ENCODE measurements at regions not wholly inside any gene's neighbourhood (a gene's known extent, or its start where the extent isn't known, plus 50 kb on each side); places are given as distances from the start of the nearest gene placed in this dataset.

DNA sequence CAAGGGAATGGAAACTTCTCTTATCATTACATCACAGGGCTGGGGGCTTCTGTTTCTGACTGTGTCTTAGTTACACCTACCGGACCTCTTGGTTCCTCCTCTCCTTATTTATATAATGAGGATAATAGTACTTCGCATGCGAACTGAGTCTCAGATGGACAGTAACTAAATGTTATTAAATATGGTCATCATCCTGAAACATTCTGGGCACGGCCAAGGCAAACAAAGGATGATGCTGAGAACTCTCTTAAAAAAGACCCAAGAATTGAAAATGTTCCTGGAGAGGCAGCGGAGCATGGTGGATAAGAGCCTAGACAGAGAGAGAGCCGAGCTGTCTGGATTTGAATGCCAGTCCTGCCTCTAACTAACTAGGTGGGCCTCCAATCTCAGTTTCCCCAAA lies 119.8 kb upstream of the SASH1 start:
- no peak for DNase-seq

DNA sequence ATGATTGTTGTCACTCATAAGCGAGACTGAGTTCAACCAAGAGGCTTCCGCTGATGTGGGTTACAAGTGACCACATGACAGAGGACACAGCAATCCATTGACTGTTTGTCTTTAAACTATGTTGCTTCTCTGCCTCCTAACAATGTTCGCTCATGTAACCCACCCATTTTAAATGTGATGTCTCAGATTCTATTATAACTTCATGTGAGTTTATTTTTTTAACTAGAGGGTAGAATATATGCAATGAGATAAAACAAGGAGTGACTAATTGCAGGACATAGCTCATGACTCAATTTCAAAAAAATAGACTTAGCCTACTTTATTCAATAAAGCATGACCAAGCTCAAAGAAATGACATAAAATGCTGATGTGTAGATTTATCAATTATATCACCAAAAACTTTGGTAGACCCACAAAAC lies 119.2 kb upstream of the SASH1 start:
- no peak for DNase-seq

DNA sequence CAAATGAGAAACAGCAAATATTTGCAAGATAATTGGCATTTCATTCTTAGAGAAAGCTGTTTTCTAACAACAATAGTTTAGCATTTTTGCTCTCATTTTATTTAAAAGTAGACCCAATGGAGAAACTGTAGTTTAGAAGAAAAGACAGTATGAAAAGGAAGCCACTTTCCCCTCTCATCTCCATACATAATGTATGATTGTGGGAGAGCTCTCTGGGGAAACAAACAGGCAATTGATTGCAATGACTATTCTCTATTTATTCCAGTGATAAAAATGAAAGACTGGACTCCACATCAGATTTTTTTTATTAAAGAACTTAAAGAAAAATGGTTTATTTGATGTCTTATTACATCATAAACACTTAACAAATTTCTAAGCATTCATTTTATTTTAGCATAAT lies 116.8 kb upstream of the SASH1 start:
- no peak for DNase-seq

DNA sequence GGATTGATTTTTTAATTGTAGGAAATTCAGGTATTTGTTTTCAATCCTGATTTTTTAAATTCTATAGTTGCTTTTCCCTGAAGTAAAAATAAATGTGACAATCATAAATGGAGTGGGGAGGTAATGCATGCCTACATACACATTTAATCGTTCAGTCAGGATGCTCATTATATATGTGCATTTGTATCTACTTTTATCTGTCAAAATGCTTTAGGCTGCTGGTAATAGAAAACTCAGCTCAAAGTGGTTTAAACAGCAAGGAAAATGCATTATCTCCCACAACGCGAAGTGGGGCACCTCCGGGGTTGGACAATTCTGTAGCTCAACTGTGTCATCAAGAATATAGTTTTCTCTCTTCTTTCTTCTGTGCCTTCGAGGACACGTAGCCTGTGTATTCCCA lies 116.4 kb upstream of the SASH1 start:
- no peak for DNase-seq

DNA sequence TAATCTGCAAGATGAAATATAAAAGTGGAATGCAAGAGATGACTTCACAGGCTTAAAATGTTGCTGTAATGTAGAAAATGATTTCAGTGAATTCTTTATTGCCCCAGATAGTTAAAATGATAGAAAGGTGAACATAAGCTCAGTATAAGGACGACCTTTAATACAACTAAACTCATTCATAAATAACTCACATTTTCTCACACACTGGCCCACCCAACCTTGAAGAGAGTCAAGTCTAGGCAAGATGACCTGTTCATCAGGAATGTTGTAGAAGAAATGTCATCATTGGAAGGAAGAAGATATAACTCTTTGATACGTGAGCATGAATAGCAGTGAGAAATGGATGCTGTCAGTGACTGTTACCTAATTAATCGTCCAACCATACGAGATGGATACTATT lies 111.1 kb upstream of the SASH1 start:
- no peak for DNase-seq

DNA sequence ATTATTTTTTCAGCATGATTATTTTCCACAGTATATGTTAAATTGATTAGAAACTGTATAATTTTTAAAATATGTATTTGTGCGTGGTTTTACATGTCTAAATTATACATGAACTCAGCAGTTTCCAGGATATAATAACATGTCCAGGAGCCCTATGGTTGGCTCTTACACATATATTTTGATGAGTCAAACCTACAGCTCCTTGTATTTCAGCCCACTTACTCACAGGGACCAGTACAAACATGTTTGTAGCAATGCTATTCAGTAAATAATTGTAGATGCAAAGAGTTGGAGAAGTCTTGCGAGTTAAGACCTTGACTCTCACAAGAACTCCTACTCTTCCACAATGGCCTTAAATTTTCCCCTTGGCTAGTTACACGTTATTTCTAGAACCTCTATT lies 107.2 kb upstream of the SASH1 start:
- no peak for DNase-seq

DNA sequence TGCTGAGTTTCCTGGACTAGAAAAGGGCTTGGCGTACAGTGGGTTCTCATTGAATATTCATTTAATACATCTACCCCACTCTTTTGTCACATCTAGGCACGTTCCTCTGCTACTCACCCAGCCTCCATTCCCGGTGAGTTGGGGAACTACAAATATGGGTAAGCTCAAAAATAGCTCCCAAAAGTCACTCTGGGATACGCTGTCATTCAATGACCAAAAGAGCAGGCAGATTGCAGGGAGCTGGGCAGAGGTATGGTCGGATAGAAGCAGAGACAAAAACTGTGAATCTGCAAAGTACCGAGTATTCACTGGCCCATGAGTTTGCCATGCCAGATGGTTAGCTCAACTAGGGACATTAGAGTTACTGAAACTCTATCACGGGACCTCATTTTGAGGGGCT lies 103.9 kb upstream of the SASH1 start:
- DNase-seq = no peak

DNA sequence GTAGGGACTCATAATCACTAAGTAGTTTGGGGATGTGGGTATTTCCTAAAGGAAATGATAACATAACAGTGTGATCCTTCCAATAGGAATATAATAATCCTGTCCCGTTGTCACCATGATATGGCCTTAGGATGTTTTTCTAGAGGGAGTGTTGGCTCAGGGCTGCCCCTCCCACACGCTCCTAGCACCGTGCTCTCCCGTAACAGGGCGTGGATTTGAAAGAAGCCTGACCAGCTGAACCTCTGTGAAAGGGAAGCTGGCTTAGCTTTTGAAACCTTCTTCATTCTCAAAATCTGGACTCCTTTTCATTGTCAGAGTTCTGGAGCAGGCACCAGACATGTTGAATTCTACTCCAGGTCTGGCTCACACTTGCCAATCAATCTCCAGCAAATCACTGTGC lies 103.4 kb upstream of the SASH1 start:
- no peak for DNase-seq

DNA sequence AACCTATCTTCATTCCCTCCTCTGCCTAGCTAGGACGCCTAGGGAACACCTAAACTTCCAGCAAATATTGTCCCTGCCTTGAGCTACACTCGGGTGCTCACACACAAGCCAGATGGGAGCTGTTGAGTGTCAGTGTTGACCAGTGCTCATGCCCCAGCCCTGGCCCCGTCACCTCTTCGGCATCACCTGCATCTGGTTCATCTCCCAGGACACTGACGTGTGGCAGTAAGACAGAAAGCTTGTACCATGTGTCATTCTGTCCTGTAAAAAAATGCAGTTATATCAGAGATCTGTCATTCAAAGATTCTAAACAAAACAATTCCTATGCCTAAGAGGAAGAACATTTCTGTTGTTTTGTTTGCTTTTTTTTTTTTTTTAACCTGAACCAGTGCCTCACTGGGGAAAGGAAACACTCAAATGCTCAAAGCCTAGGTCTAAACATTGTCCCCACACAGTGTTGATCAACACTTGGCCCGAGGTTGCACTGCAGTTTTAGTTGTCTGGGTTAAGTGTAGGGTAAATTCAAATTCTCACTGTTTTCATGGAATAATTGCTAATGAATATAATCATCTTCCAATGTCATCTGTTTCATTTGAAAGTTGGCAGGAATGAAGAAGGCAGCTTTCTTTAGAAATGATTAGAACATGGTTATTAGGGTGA lies 102.7 kb upstream of the SASH1 start:
- DNase-seq = no peak

DNA sequence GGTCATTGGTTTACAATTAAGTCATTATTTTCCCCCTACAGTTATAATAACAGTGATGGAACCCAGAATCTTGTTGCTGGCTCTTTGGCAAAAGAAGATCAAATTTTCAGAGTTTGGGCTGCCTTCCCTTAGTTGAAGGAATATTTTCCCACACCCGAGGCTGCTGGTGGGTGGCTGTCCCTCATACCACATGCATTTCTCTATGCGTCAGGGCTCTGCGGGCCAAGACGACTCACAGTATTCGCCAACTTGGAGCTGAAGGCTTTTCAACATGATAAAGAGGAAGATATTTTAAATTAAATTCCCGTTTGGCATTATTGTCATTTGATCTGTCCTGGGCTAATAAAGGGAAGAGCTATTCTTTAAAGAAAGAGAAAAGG lies 102.2 kb upstream of the SASH1 start:
- no peak for DNase-seq

DNA sequence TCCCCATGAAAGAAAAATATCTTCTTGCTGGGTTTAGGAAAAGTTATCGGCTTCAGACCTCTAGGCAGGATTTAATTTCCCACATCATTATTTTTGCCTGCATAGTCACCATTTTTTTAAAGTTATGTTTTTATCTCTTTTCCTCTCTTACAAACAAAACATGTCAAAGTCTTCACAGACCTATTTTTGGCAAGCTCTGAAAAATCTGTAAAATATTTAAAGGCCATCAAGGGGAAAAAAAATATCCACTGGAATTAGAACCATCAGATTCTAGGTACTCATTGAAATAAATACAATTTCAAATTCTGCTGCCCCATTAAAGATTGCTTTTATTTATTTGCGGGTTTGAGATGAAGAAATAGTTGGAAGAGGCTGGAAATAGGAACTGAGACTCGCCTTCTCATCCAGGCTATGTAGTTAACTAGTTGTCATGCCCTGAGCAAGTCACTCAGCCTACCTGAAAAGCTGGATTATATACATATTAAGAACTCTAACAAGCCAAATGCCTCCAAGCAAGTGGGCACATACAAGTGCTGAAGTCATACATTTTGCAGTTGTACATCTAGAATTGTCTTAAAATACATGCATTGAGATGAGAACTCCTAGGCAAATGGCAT lies 101.7 kb upstream of the SASH1 start:
- no peak for DNase-seq

DNA sequence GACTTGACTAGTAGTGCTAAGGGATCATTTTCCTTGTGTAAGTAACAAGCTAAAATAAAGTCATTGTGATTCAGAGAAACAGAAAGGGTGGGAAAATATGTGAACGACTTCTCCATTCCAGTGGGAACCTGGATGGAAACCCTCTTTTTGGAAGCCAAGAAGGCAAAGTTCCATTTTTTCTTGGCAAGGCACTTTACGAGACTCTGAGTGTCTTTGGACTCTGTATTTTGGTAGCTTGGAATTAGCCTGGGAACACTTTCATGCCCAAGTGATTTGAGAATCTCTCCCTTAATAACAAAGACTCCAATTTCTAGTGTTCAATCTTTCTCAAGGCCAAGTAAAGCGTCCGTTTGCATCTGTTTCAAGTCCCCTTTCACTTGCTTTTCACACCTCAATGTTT lies 100.5 kb upstream of the SASH1 start:
- no peak for DNase-seq

DNA sequence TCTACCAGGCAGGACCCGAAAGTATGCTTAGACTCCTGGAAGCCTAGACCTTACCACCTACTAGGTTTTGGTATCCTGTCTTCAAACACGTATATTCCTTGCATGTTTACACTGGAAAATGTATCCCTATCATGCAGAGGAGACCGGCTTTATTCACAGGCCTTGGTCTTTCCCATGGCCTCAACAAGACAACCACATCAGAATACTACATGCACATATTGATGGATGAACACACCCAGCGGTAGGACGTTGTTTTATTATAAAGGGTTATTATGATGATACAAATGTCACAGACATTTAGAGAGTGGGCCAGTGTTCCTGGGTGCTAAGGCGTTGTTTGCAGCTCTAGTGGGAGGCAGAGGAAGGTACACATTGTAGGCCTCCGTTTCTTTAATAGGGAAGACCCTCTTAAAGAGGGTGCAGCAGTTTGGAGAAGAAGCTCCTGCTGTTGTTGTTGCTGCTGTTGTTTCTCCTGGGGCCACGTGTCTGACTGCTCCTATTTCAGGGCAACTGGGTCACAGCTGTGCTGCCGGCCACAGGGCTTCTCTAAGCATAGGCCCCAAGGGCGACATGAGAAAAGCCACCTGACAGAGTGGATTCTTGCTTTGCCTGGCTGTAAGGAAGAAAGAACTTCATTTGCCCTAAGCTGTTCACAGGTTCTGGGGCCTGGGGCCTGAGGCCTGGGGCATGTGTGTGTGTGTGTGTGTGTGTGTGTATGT lies 98.3 kb upstream of the SASH1 start:
- no peak for DNase-seq

DNA sequence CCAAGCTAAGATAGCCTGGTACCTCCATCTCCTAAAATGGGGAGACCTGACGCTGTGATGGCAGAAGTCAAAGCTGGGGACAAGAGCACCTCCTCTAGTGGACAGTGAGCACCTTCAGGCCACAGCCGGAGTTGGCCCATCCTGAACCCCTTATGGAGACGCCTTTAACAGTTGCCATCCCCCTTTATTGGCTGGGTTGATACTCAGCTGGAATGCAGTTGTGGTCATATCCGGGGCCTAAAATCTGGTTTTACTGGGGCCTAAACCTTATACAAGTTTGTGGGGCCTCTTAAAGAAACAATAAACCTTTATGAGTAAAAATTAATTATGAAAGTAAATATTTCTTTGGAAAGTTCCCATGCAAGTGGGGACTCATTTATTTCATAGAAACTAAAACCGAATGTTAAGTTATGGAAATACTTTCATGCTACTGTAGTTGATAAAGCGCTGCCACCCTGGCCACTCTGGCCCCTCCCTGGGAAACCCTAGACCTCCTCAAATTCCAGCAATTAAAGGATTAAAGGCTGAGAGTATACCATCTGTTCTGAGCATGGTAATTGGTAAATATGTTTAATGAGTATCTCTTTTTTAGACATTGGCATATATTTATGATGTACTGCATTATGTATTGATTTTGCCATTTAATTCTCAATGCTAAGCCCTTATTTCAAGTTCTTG lies 95.1 kb upstream of the SASH1 start:
- no peak for DNase-seq

DNA sequence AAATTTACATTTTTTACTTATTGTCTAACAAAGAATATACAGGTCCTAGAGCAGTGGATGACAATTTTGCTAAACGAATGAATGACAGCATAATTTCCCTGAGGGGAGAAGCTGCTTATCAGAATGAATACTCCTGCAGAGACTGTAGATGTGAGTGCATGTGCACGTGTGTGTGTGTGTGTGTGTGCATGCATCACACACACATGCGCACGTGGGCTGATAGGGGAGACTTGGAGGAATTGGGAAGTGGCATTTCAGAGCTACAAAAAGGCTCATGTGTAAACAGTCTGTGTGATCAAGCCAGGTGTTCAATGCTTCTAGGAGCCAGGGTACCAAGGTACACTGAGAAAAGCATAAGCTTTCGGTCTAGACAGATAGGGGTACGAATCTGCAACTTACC lies 93.5 kb upstream of the SASH1 start:
- no peak for DNase-seq

DNA sequence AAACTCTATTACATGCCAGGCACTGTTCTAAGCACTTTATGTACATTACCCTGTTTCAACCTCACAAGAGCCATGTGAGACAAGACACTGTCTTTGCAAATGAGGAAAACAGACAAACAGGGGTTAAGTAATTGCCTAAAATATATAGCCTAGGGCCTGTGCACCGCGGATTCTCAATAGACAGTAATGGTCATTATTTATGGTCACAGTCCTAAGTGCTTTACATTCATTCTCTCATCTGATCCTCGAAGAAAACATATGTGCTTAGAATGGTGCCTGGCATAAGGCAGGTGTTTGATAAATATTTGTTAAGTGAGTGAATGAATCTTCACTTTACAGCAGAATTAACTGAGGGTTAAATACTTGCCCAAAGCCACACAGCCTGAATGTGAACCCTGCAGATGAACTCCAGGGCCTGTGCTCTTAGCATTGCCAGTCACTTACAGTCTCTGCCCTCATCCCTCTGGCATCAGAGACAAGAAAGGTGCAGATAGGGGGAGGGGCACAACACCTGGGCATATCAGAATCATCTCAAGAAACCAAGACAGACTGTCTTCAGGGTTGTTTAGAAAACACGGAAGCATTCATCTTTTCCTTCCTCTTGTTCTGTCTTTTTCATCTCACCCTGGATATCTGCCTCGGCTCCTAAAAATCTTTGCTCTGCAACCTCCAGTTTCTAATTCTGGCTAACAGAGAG lies 92.8 kb upstream of the SASH1 start:
- no peak for DNase-seq

DNA sequence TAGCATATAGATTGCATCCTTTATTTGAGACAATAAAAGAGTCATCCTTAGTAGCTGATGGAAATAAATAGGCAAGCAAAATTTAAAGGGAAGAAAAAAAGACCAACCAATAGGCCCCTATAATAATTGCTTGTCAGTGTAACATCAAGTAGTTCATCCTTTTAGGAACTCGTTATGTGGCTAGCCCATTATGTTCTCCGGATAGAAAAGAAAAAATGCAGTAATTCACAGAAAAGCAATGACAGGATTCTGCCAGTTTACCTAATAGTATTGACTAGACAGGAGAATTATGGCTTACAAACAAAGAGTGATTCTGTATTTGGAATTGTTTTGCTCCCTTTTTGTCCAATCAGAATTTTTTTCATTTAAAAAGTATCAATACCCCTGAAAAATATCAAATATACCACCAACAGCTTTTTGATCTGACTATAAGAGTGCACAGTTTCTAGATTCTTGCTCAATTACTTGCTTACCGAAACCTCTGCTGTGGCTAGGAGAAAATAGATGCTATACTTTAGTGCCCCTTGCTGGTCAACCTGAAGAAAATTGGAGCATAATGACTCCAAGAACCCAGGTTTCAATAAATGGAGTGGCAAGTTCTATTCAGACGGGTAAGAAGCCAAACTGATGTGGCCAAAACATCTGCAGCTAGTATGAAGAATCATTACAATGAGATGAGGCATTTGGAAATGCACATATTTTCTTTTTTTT lies 91.5 kb upstream of the SASH1 start:
- no peak for DNase-seq

DNA sequence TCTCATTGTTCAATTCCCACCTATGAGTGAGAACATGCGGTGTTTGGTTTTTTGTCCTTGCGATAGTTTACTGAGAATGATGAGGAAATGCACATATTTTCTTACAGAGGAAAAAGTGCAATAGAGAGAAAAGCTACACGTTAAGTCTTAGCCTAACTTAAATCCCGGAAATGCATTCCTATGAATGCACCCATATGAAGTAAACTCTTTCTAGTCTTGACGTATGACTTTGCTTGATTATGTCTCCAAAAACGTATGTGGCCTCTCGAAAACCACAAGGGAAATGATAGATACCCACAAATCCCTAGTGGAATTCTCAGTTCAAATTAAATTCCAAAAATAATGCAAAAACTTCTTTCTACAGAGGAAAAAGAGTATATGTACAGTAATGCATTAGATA lies 90.7 kb upstream of the SASH1 start:
- no peak for DNase-seq

DNA sequence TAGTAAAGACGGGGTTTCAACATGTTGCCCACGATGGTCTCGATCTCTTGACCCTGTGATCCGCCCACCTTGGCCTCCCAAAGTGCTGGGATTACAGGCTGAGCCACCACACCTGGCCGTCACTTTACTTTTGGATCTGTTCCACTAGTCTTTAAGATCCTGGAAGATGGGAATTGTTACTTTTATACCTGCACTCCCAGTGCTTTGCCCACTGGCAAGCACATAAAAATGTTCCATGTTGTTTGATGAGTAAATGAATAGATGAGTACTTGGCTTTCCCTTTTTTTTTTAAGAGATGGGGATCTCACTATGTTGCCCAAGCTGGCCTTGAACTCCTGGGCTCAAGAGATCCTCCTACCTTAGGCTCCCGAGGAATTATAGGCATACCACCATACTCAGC lies 84.8 kb upstream of the SASH1 start:
- DNase-seq = no peak

DNA sequence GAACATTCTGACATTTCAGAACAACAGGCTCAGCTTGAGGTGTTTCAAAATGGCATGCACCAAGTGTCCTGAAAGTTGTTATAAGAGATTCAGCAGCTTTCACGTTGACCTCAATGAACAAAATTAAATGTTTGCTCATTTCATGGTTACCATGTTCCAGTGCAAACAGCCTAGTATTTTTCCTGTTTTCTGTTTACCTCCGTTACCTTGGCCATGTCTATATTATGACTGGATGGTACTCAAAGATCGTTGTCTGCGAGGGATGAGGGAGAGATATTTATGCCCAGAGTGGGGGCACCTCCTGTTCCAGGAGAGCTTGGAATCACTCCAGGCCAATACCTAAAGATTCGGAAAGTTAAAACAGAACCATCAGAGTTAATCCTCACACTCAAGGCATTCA lies 83.8 kb upstream of the SASH1 start:
- DNase-seq = no peak

DNA sequence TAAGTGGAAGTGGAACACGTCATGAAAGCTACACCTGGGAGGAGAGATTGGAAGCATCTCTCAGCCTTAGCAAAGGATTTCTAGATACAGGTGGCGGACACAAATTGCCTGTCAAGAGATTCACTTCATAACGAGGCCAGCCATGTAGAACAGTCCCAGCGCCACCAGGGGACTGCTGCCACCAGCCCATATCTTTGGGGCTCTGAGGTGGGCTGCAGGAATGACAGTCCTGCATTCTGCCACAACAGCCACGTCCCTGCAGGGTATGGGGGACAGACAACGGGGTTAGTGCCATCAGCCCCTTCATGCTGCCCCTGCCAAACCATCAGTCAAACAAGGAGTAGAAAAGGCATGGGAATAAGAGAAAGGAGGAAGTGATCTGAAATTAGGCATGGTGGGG lies 81.2 kb upstream of the SASH1 start:
- no peak for DNase-seq

DNA sequence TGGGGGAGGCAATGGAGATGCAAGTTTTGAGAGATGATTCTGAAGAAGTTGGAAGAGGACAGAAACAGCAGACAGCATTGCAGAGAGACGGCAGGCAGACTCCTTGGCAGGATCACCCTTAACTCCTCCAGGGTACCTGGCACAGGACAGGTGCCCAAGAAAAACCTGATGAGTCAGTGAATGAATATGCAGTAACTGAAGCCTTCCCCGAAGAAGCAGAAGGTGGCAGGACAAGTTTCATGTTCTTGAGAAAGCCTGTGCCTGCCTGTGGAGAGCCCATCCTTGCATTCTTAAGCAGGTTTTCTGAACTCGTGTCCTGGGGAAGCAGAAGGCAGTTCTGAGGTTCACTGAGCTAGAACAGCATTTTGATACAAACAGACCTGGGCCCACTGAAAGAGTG lies 79.6 kb upstream of the SASH1 start:
- no peak for DNase-seq

DNA sequence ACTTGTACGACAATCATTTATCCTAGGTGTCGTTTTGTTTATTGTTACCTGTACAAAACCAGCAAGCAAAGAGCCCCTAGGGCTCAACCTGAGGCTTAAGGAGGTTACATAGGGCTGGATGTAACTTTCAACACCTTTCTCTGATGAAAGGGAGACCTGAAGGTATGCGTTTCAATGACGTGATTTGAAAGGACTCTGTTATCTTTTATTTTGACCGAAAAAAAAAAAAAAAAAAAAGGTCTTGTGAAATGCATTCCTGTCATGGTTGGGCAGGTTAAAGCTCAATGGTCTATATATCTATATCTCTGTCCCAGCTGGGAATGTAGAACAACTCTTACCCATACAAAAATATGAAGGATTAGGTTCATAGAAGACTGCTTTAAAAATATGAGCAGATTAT lies 78.7 kb upstream of the SASH1 start:
- no peak for DNase-seq
